ENCODE measurements at regions not wholly inside any gene's neighbourhood (a gene's known extent, or its start where the extent isn't known, plus 50 kb on each side); places are given as distances from the start of the nearest gene placed in this dataset.

DNA sequence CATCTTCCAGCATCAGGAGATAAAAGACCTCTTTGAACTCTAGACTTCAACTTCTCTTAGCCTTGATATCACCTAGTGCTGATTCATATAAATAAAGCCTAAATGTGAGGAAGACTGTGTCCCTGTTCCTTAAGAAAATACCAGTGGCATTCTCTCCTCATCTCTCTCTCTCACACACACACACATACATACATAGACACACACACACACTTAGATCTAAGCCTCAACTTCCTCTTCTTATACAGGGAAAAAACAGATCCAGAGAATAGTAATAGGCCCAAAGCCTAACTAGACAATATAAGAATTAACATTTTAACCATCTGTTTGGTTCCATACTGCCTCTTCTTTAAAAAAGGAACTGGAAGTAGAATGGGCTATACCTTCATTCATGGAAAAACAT is 195.3 kb upstream of the NR4A3 start:
- TF ChIP-seq, protein P1, sequence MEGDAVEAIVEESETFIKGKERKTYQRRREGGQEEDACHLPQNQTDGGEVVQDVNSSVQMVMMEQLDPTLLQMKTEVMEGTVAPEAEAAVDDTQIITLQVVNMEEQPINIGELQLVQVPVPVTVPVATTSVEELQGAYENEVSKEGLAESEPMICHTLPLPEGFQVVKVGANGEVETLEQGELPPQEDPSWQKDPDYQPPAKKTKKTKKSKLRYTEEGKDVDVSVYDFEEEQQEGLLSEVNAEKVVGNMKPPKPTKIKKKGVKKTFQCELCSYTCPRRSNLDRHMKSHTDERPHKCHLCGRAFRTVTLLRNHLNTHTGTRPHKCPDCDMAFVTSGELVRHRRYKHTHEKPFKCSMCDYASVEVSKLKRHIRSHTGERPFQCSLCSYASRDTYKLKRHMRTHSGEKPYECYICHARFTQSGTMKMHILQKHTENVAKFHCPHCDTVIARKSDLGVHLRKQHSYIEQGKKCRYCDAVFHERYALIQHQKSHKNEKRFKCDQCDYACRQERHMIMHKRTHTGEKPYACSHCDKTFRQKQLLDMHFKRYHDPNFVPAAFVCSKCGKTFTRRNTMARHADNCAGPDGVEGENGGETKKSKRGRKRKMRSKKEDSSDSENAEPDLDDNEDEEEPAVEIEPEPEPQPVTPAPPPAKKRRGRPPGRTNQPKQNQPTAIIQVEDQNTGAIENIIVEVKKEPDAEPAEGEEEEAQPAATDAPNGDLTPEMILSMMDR (conservative IDR thresholded peaks at IDR 0.05; ENCODE audit: low read depth, low read length), result no peak
- no peak for TF ChIP-seq EZH2 (IDR thresholded peaks at IDR 0.05; ENCODE audit: borderline replicate concordance, low read depth, low read length, poor library complexity, severe bottlenecking)

All from A673 (cell line).